ENCODE measurements at regions not wholly inside any gene's neighbourhood (a gene's known extent, or its start where the extent isn't known, plus 50 kb on each side); places are given as distances from the start of the nearest gene placed in this dataset.

DNA sequence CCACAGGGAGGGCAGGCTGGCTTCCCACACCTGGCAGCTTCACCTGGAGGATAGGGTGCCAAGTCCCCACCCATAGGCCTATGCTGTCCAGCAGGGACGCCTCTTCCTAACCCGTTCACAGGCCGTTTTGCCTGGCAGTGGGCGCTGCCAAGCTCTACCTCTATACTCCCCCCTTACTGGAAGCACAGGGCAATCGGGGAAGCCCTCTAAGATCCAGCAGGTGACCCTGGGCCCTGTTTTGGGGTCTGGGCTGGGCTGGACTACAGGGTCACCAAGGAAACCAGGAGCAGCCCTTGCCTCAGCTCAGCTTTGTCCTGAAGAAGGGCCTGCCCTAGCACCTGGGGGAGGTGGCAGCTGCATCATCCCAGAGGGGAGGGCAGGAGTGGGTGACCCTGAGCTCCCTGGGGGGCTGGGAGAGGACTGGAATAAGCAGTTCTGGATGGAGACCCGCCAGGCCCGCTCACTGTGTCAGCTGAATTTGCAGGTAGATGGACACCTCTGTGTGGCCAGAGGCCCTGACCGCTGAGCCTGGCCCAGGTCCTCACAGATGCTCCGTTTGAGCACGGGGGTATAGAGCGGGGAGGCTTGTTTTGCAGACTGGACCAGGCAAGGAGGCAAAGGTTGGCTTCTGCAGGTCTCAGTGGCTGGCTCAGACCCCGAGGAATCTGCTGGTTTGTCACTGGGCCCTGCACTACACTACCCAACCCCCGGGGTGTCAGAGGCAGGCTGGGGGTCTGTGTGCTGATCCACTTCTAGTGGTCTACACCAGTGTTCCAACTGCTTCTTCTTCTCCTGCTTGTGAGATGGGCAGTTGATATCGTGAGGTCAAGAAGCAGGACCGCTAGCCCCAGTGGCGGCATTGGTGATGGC is 163.1 kb downstream of the ASB1 start:
- Mint-ChIP-seq H3K4me3 (ENCODE audit: low read depth) (no peak overlapping the region), H3K27ac (no peak overlapping the region), H3K4me1 (ENCODE audit: low read depth) (no peaks in the 10 kb centered on the region), H3K9me3 (ENCODE audit: low read depth) (no peaks in the 10 kb centered on the region), H3K36me3 (ENCODE audit: insufficient read depth) (no peaks in the 10 kb centered on the region), H3K27me3 (peaks cover 4% of the 10 kb centered on the region)
- DNase-seq (ENCODE audit: low spot score, unreplicated experiment), result no peak
- TF ChIP-seq, protein P1, sequence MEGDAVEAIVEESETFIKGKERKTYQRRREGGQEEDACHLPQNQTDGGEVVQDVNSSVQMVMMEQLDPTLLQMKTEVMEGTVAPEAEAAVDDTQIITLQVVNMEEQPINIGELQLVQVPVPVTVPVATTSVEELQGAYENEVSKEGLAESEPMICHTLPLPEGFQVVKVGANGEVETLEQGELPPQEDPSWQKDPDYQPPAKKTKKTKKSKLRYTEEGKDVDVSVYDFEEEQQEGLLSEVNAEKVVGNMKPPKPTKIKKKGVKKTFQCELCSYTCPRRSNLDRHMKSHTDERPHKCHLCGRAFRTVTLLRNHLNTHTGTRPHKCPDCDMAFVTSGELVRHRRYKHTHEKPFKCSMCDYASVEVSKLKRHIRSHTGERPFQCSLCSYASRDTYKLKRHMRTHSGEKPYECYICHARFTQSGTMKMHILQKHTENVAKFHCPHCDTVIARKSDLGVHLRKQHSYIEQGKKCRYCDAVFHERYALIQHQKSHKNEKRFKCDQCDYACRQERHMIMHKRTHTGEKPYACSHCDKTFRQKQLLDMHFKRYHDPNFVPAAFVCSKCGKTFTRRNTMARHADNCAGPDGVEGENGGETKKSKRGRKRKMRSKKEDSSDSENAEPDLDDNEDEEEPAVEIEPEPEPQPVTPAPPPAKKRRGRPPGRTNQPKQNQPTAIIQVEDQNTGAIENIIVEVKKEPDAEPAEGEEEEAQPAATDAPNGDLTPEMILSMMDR (IDR thresholded peaks at IDR 0.05; ENCODE audit: unreplicated experiment), result no peak

GRCh38 chr2:238591732-238592131 is 165.0 kb downstream of the ASB1 start:
- no peaks in the 10 kb centered on the region for H3K4me1 Mint-ChIP-seq (ENCODE audit: low read depth)
- no peaks in the 10 kb centered on the region for H3K9me3 Mint-ChIP-seq (ENCODE audit: low read depth)
- DNase-seq (ENCODE audit: low spot score, unreplicated experiment), result no peak
- peaks cover 7% of the 10 kb centered on the region for H3K27me3 Mint-ChIP-seq
- H3K4me3 Mint-ChIP-seq (ENCODE audit: low read depth), result no peak overlapping the region
- H3K36me3 Mint-ChIP-seq (ENCODE audit: insufficient read depth), result no peaks in the 10 kb centered on the region
- TF ChIP-seq, protein P1 (IDR thresholded peaks at IDR 0.05; ENCODE audit: unreplicated experiment), result no peak
- no peak overlapping the region for H3K27ac Mint-ChIP-seq

- TF ChIP-seq, protein P1 (IDR thresholded peaks at IDR 0.05; ENCODE audit: unreplicated experiment), result no peak
- Mint-ChIP-seq H3K4me1 (ENCODE audit: low read depth) (no peaks in the 10 kb centered on the region), H3K36me3 (ENCODE audit: insufficient read depth) (no peaks in the 10 kb centered on the region), H3K27me3 (peaks cover 7% of the 10 kb centered on the region), H3K27ac (no peak overlapping the region), H3K4me3 (ENCODE audit: low read depth) (no peak overlapping the region), H3K9me3 (ENCODE audit: low read depth) (no peaks in the 10 kb centered on the region)
- DNase-seq (ENCODE audit: low spot score, unreplicated experiment), result no peak
Measured at GRCh38 chr2:238593236-238593635, 166.5 kb downstream of the ASB1 start.

DNA sequence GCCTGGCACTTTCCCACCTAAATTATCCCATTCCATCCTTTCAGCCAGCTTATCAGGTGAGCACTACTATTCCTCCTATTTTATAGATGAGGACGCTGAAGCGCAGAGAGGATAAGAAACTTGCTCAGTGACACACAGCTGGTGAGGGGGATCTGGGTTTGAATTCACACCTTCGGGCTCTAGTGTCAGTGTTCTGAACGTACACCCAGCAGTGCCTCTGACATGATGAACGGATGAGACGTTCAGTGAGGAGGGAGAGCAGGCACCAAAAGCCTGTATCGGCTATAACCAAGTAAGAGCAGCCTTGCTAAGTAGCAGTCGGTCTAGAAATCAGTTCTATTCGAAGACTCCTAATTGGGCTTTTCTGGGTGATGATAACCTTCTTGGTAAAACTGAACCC is 167.0 kb downstream of the ASB1 start:
- Mint-ChIP-seq H3K4me3 (ENCODE audit: low read depth) (no peak overlapping the region), H3K4me1 (ENCODE audit: low read depth) (no peaks in the 10 kb centered on the region), H3K36me3 (ENCODE audit: insufficient read depth) (no peaks in the 10 kb centered on the region), H3K27me3 (peaks cover 7% of the 10 kb centered on the region), H3K27ac (no peak overlapping the region), H3K9me3 (ENCODE audit: low read depth) (no peaks in the 10 kb centered on the region)
- no peak for DNase-seq (ENCODE audit: low spot score, unreplicated experiment)
- TF ChIP-seq, protein P1 (IDR thresholded peaks at IDR 0.05; ENCODE audit: unreplicated experiment), result no peak

GRCh38 chr2:238594796-238595749 is 168.3 kb downstream of the ASB1 start:
- Mint-ChIP-seq H3K36me3 (ENCODE audit: insufficient read depth) (no peaks in the 10 kb centered on the region), H3K4me3 (ENCODE audit: low read depth) (no peak overlapping the region), H3K9me3 (ENCODE audit: low read depth) (no peaks in the 10 kb centered on the region), H3K27me3 (peaks cover 13% of the 10 kb centered on the region), H3K27ac (no peak overlapping the region), H3K4me1 (ENCODE audit: low read depth) (no peaks in the 10 kb centered on the region)
- no peak for DNase-seq (ENCODE audit: low spot score, unreplicated experiment)
- TF ChIP-seq, protein P1 (IDR thresholded peaks at IDR 0.05; ENCODE audit: unreplicated experiment), result no peak
